ENCODE measurements at regions not wholly inside any gene's neighbourhood (a gene's known extent, or its start where the extent isn't known, plus 50 kb on each side); places are given as distances from the start of the nearest gene placed in this dataset.

GRCh38 chr12:132424811-132425210 is 65.1 kb upstream of the FBRSL1 start:
- DNase-seq, result no peak

DNA sequence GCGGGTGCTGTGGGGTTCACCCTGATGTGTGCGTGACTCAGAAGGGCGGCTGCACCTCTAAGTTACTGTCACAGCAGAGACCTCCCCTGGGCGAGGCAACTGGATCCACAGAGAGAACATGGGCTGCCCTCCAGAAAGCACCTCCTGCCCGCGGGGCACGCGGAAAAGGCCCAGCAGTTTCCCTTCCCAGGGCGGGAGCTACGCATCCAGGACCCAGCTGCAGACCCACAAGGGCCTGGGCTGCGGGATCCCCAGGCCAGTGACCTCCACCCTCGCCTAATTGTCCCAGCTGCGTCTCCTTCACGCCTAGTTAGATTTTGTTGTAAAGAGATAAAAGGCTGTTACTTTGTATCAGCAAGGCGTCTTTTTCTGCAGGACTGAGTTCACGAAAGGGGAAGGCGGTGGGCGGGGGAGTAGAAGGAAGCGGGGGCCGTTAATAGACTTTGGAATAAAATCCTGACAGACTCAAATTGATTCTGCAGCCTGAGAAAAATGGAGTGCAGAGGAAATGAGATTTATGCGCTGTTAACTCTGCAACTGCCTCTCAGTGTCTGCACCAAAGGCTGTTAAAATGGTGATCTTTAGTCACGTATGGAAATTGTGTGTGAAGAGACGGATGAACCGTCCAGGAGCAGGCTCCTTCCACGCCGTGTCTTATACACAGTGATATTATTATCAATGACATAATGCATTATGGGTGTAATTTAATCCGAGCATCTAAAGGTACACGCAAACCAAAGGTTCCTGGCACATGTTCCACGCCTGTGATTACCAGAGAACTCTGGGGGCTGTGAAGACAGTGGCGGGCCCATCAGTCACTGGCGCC is 65.9 kb upstream of the FBRSL1 start:
- no peak for DNase-seq

DNA sequence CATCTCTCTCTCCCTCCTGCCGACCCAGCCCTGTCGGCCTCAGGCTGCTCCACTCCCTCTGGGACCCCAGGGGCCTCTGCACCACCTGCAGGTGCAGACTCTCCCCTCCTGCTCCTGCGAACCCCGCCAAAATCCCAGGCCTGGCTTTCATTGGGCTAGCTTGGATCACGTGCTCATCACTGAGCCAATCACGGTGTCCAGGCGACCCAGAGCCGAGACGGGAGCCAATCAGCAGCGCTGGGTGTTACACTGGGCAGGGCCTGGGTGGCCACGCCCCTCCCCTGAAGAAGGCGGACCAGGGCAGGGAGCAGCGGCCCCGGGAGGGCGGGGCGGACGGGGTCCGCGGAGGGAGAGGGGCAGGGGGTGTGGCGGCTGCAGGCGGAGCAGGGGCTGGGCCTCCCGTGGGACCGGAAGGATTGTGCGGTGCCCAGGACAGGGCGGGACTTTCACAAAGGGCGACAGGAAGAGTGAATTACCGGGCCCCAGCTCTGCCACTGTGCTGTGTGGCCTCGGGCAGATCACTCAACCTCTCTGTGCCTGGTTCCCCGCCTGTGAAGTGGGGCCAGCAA is 66.6 kb upstream of the FBRSL1 start:
- DNase-seq, result no peak

GRCh38 chr12:132422381-132423043 is 67.4 kb upstream of the FBRSL1 start:
- peak; percentile 12 for DNase-seq

- DNase-seq, result no peak
Observed at GRCh38 chr12:132422040-132422380, 67.9 kb upstream of the FBRSL1 start.

GRCh38 chr12:132419631-132420246 is 70.2 kb upstream of the FBRSL1 start:
- peak; percentile 52 for DNase-seq

GRCh38 chr12:132418393-132418925 is 71.5 kb upstream of the FBRSL1 start:
- no peak for DNase-seq

DNA sequence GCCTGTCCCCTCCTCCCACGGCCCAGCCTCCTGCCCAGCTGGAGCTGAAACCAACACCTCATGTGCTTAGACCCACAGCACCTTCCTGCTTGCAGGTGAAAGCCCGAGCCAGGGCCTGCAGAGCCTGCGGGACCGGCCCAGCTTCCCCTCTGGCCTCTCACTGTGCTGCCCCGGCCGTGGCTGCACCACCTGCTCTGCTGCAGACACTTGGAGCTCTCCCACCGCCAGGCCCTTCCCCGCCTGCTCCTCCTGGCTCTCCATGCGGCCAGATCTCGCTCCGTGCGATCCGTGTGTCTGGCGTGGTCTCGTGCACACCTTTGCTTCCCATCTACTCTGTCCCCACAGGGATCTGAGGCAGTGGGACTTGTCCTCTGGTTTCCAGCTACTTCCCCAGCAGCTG is 72.2 kb upstream of the FBRSL1 start:
- DNase-seq, result no peak

DNA sequence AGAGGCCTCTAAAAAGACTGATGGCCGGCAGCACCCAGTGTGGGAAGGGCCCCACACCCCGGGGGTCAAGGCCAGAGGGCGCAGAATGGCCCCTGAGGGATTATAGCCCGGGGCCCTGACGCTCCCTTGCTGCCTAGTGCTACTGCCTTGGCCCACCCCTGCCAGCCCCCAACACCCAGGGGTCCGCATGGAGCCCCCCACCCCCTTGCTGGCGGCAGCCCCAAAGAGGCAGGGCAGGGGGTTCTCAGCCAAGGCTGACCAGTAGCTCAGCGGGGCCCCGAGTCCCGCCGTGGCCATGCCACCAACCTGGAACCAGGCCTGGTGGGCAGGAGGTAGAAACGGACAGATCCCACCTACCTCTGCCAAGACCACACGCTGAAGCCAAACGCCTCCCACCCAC is 73.1 kb upstream of the FBRSL1 start:
- DNase-seq, result no peak

DNA sequence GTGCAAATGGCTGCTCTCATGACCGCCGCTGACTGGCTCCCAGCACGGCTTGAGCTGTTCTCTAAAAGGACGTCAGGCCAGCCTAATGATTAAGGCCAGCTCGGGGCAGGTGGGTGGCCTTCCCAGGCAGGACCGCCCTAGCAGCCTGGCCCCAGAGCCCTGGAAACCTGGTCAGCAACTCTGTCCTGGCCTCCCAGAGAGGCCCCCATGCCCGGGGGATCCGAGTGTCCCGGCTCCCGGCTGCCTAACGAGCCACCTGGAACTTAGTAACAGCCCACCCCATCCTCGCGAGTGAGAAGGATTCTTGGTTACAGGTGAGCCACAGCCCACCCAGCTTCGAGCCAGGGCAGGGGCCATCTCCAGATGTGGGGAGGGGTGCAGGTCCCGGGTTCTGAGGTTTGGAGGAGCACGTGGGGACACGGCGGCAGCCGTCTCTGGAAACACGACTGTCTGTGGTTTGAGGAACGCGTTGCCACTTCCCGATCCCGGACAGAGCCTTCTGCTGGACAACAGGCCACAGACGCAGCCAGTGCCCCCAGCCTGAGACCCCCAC is 73.8 kb upstream of the FBRSL1 start:
- no peak for DNase-seq

DNA sequence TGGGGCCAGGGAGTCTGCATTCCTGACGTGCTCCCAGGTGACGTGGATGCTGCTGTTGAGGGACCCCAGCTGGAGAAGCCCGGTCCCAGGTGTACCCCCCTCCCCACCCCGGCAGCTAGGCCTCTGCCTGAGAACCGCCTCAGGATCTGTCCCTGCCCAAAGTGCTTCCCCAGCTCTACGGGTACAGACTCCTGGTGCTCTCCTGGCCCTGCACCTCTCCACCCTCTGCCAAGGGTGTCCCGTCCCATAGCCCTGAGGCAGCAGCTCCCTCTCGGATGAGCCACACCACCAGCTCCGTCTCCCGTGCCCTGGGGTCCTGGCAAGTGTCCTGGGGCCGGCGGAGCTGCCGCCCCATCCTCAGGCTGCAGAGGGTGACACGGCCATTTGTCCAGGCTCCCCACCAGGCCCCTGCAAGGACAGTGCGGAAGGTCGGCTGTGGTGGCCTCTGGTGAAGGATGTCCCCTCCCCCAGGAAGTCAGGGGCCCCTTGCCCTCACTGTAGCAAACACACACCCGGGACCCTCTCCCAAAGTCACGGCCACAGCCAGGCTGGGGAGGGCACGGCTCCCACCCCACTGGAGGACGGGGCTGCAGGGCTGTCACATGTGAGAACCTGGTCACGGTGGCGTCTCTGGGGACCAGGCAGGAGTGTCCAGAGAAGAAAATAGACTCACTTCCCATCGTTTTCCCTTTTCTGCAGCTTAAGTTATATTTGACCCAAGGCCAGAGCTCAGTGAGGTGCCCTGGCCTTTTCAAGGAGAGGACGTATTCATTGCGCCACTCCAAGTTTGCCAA is 74.4 kb upstream of the FBRSL1 start:
- DNase-seq, result no peak

GRCh38 chr12:132414634-132415326 is 75.2 kb upstream of the FBRSL1 start:
- peak; percentile 81 for DNase-seq

GRCh38 chr12:132413931-132414588 is 75.9 kb upstream of the FBRSL1 start:
- peak; percentile 17 for DNase-seq

DNA sequence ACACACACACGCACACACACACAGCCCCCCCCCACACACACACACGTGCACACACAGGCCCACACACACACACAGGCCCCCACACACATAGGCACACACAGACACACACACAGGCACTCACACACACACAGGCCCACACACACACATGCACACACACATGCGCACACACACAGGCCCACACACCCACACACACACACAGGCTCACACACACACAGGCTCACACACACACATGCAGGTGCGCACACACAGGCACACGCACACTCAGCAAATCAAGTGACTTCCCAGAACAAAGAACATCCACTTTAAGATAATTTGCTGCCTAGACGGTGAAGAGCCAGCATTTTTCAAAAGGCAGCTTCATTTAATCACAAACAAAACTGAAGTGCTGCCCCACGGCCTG is 78.5 kb upstream of the FBRSL1 start:
- peak; percentile 28 for DNase-seq

DNA sequence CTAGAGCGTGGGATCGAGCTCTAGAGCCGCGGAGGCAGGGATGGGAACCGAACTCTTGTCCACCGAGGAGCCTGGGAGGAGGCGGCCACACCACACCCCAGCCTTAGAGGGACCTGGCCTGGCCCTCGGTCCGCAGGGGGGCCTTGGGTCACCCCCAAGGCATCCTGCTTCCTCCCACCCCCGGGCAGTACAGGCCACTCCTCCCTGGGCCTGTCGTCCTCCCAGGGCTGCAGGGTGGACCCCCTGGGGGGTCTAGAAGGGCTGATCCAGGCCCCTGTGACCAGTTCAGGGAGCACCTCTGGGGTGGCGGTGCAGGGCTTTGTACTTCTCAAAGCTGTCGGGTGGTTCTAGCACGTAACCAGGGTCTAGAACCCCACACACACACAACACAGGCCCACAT is 79.1 kb upstream of the FBRSL1 start:
- no peak for DNase-seq

- DNase-seq, result no peak
Observed at GRCh38 chr12:132410296-132410625, 79.7 kb upstream of the FBRSL1 start.

DNA sequence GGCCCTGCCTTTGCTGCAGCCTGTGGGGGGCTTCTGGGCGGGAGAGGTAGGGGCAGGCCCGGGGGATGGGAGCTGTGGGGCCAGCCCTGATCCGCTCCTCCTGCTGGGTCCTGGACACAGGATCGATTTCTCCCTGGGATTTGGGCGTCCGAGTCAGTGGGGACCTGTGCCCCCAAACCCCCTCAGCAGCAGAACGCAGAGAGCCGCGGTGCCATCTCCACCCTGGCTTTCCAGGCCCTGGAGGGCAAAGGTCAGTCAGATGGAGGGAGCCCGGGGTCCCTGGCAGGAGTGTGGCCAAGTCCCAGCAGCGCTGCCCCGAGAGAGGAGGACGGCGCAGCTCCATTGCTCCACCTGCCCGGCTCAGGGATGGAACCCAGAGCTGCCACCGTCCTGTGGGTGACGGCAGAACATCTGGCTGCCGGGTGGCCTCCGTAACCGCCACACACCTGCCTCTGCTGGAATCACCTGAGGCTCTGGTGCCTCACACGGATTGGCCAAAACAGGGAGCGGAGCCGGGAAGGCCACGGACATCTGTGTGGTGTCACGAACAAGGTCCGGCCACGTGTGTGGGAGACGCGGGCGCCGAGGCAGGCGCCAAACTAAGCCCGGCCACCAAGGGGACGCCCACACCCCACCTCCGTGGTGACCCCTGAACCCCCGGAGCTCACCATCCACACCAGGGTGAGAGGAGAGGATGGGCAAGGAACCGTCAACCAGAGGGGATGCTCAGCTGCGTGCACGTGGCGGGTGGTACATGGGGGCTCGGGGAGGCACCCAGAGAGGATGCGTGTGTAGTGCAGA is 80.3 kb upstream of the FBRSL1 start:
- DNase-seq, result no peak

DNA sequence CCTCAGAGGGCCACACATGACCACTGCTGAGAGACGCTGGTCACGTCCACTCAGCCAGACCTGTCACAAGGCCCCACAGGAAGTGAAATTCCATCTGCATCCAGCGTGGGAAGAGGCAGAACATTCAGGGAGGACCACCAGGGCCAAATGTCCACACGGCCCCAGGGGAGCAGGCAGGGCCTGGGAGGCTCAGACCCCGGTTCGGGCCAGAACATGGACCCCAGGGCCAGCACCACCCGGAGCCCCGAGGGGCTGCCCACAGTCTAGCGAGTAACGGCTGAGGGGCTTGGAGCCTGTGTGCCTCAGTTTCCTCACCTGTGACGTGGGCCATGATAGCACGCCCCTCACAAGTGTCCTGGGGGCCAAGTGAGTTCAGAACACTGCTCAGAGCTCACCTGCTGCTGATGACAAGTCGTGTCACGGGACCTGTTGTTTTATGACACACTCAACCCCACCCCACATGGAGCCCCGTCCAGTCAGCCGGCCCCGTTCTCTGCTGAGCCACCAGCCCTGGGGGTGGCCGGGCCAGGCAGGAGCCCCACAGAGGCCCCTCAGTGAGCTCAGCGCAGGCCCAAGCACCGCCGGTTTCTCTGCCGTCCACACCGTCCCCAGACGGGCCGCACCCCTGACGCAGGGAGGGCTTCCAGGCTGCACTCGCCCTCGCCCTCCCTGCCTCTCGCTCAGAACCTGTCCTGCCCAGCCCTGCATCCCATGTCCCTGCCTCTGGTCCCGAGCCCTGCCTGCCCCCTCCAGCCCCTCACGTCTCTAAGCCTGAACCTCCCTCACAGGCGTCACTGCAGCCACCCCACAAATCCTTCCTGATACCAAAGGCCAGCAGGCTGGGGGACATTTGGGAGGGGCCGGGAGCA is 79.5 kb upstream of the GALNT9 start:
- no peak for DNase-seq

DNA sequence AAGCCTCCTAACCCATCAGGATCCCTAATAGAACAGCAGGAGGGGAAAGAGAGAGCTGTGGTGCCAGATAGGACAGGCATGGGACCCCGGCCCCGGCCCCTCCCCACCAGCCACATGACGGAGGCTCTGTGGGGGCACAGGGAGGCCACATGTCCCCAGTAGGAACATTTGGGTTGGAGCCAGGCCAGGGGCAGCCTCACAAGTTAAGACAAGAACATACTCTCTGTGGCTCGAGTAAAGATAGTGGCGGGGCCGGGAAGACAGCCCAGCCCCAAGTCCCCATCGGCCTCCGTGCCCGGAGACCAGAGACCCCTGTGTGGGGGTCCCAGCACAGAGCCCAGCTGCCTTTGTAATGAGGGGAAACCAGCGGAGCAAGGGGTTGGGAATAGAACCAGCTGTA is 78.6 kb upstream of the GALNT9 start:
- peak; percentile 55 for DNase-seq

Data from DMS79 treated with DMSO at 0.1 percent for 48 hours (cell line).